GM13976 (cell line): ENCODE measurements at regions not wholly inside any gene's neighbourhood (a gene's known extent, or its start where the extent isn't known, plus 50 kb on each side); places are given as distances from the start of the nearest gene placed in this dataset.

Experiments used
- DNase-seq: peaks from one replicate; pipeline ENCODE4 v3.0.0; 2012; ENCODE audit warnings: low spot score
- CTCF ChIP-seq: IDR thresholded peaks from 2 replicates; pipeline ENCODE4 v1.5.1; 2012; ENCODE audit warnings: borderline replicate concordance, mild to moderate bottlenecking; ENCODE audit not compliant: insufficient read depth; ENCODE audit errors: extremely low read depth, missing control alignments, control extremely low read depth
- in situ Hi-C: fragments of 300-500 bp; cut with MboI; formaldehyde crosslinking; loops from one replicate; pipeline ENCODE4 v1.12.0; 2022; ENCODE audit warnings: low sequenced_read_pairs, mixed read lengths, inconsistent platforms; ENCODE audit not compliant: unreplicated experiment

- TF ChIP-seq CTCF = no peak
- in situ Hi-C loops = no loop called here
- DNase-seq = no peak
Observed at GRCh38 chr3:132167870-132168269, 133.1 kb upstream of the CPNE4 start.

DNA sequence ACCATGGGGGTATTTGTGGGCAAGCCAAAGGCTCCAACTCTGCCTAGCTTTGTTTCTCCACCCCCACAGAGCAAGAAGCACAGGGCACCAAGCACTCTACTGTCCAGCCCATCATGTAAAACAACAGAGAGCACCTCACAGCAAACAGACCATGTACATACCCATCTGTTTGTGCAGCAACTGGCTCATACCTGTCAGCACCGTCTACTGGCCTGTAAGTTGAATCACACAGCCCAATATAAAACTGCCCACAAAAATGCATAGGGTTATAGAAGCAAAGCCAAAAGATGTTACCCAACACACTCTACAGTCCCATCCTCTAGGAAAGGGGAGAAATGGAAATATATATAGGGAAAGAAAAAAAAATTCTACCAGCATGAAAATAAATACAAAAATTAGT lies 139.7 kb upstream of the CPNE4 start:
- TF ChIP-seq CTCF = no peak
- no peak for DNase-seq
- in situ Hi-C loops = no loop called here

DNA sequence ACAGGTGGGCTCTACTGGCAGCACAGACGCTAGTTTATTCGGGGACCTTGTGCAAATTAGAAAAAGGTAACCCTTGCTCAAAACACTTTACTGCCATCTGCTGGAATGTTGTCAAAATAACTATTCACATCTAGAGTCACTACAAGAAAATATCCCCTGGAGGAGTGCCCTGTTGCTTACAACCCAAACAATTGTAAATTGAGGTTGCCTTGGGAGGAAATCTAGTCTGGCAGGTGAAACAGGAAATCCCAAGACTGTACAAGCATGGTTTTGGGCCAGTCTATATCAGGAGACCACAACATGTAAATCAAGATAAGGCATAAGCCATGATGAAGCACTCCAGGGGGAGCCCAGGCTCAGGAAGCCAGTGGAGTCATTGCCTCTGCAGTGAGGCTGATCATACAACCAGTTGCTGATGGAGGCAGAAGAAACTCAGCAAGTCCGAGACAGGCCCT lies 136.8 kb upstream of the ACP3 start:
- peak; percentile 18 for TF ChIP-seq CTCF
- peak; percentile 18 for DNase-seq
- in situ Hi-C loops = no loop called here

GRCh38 chr3:132183811-132184210 lies 133.4 kb upstream of the ACP3 start:
- in situ Hi-C loops = no loop called here
- TF ChIP-seq CTCF = no peak
- no peak for DNase-seq

DNA sequence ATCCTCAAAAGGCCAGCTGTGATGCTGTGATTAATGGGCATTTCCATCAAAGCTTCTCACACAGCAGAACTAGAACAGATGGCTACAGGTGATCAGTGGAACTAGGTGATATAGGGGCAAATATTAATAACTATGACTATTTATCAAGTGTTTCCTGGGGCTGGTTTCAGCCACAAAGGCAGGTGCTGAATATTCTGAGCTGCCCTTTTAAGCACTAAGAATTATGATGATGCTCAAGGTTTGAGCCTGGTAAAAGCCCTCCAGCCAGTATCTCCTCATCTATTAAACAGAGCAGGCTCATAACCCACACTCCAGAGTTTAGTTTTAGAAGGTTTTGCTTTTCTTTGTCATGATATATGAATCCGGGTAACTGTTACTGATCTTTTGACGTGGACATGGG lies 129.5 kb upstream of the ACP3 start:
- DNase-seq = no peak
- in situ Hi-C loops = no loop called here
- no peak for TF ChIP-seq CTCF

GRCh38 chr3:132189601-132190000 lies 127.6 kb upstream of the ACP3 start:
- no peak for TF ChIP-seq CTCF
- in situ Hi-C loops = no loop called here
- no peak for DNase-seq

DNA sequence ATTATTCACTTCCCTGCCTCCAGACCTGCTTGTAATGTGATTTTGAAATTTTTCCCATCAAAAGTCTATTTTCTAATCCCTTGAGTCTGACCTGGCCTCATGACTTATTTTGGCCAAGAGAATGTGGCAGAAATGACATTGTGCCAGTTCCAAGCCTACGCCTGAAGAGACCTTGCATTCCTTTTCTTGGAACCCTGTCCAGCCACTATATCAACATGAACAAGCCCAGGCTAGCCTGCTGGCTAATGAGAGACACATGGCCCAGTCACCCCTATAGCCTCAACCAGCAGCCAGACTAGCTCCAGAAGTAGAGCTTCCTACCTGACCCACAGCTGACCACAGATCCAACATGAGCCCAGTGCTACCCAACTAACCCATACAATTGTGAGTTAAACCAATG lies 121.1 kb upstream of the ACP3 start:
- in situ Hi-C loops = no loop called here

More for the DNA sequence above, 121.1 kb upstream of the ACP3 start:
- TF ChIP-seq CTCF = no peak
- DNase-seq = no peak
